ENCODE measurements at regions not wholly inside any gene's neighbourhood (a gene's known extent, or its start where the extent isn't known, plus 50 kb on each side); places are given as distances from the start of the nearest gene placed in this dataset.

- no peak overlapping the region for H3K4me3 ChIP-seq (ENCODE audit: low read depth, poor library complexity, severe bottlenecking)
- TF ChIP-seq, protein P1, sequence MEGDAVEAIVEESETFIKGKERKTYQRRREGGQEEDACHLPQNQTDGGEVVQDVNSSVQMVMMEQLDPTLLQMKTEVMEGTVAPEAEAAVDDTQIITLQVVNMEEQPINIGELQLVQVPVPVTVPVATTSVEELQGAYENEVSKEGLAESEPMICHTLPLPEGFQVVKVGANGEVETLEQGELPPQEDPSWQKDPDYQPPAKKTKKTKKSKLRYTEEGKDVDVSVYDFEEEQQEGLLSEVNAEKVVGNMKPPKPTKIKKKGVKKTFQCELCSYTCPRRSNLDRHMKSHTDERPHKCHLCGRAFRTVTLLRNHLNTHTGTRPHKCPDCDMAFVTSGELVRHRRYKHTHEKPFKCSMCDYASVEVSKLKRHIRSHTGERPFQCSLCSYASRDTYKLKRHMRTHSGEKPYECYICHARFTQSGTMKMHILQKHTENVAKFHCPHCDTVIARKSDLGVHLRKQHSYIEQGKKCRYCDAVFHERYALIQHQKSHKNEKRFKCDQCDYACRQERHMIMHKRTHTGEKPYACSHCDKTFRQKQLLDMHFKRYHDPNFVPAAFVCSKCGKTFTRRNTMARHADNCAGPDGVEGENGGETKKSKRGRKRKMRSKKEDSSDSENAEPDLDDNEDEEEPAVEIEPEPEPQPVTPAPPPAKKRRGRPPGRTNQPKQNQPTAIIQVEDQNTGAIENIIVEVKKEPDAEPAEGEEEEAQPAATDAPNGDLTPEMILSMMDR (IDR thresholded peaks at IDR 0.05), result no peak
- no peak for TF ChIP-seq POLR2A (IDR thresholded peaks at IDR 0.05)
- WGBS, 2 donors, result 72 to 87% methylated on average over 3 of the region's 3 CpGs
- intact Hi-C loops (cut with DNase I; ENCODE audit: low total_unique reads), result no loop called here
- no peak for DNase-seq (ENCODE audit: low spot score in 2 of 2)
These were observed 372.1 kb upstream of the MKI67 start for GRCh38 chr10:128498378-128498730.

DNA sequence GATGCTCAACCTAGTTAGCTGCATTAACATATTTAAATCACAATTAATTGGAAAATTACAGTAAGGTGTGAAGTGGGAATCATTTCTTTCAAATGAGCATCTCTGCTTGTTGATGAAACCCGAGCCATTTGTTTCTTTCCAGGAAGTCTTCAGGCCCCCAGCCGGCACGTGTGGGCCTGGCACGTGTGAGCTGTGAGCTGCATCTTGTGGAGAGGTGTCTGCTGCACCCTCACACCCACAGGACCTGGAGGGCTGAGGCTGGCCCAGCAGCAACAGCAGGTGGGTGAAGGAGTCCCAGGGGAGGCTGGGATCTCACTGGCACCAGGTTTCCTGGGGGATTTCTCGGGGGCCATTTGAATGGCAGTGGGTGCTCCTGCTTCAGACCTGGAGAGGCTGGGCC lies 372.5 kb upstream of the MKI67 start:
- DNase-seq (ENCODE audit: low spot score in 2 of 2), result no peak
- intact Hi-C loops (cut with DNase I; ENCODE audit: low total_unique reads), result no loop called here

DNA sequence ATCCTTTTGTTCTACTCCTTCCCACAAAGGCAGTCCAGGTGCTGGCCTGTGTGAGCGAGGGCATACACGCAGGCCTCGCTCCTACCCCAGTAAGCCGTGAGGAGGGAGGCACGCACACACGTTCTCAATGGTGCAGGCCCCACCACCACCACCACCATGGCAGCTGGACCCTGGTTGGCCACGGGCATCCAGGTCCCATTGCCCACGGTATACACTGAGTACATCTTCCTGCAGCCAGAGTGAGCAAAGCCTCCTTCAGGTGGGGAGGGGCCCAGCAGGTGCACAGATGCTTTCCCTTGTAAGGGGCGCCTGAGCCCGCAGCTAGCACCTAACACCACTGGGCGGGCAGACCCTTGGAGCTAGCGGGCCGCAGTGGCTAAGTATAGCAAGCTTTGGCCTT lies 373.3 kb upstream of the MKI67 start:
- 85 to 97% methylated on average over 13 of the region's 13 CpGs for WGBS, 2 donors
- intact Hi-C loops (cut with DNase I; ENCODE audit: low total_unique reads), result no loop called here
- DNase-seq (ENCODE audit: low spot score in 2 of 2), result no peak
- no peak overlapping the region for H3K4me3 ChIP-seq (ENCODE audit: low read depth, poor library complexity, severe bottlenecking)
- no peak for TF ChIP-seq POLR2A (IDR thresholded peaks at IDR 0.05)
- TF ChIP-seq, protein P1 (IDR thresholded peaks at IDR 0.05), result no peak

More for the DNA sequence above, 372.5 kb upstream of the MKI67 start:
- TF ChIP-seq, protein P1 (IDR thresholded peaks at IDR 0.05), result no peak
- no peak for TF ChIP-seq POLR2A (IDR thresholded peaks at IDR 0.05)
- WGBS, 2 donors, result 75 to 78% methylated on average over 4 to 5 of the region's 5 CpGs
- H3K4me3 ChIP-seq (ENCODE audit: low read depth, poor library complexity, severe bottlenecking), result no peak overlapping the region

- intact Hi-C loops (cut with DNase I; ENCODE audit: low total_unique reads), result no loop called here
- no peak overlapping the region for H3K4me3 ChIP-seq (ENCODE audit: low read depth, poor library complexity, severe bottlenecking)
- TF ChIP-seq, protein P1 (IDR thresholded peaks at IDR 0.05), result no peak
- TF ChIP-seq POLR2A (IDR thresholded peaks at IDR 0.05), result no peak
- DNase-seq (ENCODE audit: low spot score in 2 of 2), result no peak
- 69 to 75% methylated on average over 12 of the region's 12 CpGs for WGBS, 2 donors
These were observed 373.7 kb upstream of the MKI67 start for GRCh38 chr10:128499956-128500355.

GRCh38 chr10:128500642-128501041 lies 374.4 kb upstream of the MKI67 start:
- intact Hi-C loops (cut with DNase I; ENCODE audit: low total_unique reads), result no loop called here
- 94 to 95% methylated on average over 18 of the region's 18 CpGs for WGBS, 2 donors

GRCh38 chr10:128505346-128505745 lies 379.1 kb upstream of the MKI67 start:
- TF ChIP-seq, protein P1 (IDR thresholded peaks at IDR 0.05), result no peak
- no peak for TF ChIP-seq POLR2A (IDR thresholded peaks at IDR 0.05)
- WGBS, 2 donors, result 73 to 80% methylated on average over 6 of the region's 6 CpGs
- H3K4me3 ChIP-seq (ENCODE audit: low read depth, poor library complexity, severe bottlenecking), result no peak overlapping the region
- intact Hi-C loops (cut with DNase I; ENCODE audit: low total_unique reads), result no loop called here
- DNase-seq (ENCODE audit: low spot score in 2 of 2), result no peak

More at GRCh38 chr10:128500642-128501041, 374.4 kb upstream of the MKI67 start:
- H3K4me3 ChIP-seq (ENCODE audit: low read depth, poor library complexity, severe bottlenecking), result no peak overlapping the region
- DNase-seq (ENCODE audit: low spot score in 2 of 2), result no peak
- TF ChIP-seq POLR2A (IDR thresholded peaks at IDR 0.05), result no peak
- TF ChIP-seq, protein P1 (IDR thresholded peaks at IDR 0.05), result no peak

Data from lower leg skin (tissue), 4 donors.